ENCODE measurements at regions not wholly inside any gene's neighbourhood (a gene's known extent, or its start where the extent isn't known, plus 50 kb on each side); places are given as distances from the start of the nearest gene placed in this dataset.

DNA sequence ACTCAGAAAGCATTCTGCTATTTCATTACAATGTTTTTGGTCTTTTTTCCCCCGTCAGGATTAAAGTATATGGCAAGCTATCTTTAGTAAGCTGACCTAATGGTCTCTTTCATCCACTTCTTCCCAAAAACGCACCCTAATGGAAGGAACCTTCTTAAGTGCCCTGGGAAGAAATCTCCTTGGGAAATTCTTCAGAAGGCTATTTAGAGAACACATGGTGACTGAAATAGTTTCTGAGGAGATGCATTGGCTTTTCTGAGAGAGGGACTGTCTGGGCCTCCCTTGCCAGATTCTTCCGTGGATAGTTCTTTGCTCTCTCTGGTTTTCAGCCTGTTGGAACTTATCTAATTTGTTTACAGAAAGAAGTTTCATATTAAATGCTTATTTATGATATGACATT, 524.1 kb upstream of the MEF2C start:
- no peak for ATAC-seq
- Mint-ChIP-seq H3K4me3 (no peak overlapping the region), H3K36me3 (no peaks in the 10 kb centered on the region), H3K27ac (no peak overlapping the region), H3K4me1 (ENCODE audit: low read depth in 2 of 2) (peaks cover under 1 to 6% of the 10 kb centered on the region in 2 donors), H3K9me3 (no peaks in the 10 kb centered on the region), H3K27me3 (no peaks in the 10 kb centered on the region)
- no peak for DNase-seq (ENCODE audit: low spot score)

DNA sequence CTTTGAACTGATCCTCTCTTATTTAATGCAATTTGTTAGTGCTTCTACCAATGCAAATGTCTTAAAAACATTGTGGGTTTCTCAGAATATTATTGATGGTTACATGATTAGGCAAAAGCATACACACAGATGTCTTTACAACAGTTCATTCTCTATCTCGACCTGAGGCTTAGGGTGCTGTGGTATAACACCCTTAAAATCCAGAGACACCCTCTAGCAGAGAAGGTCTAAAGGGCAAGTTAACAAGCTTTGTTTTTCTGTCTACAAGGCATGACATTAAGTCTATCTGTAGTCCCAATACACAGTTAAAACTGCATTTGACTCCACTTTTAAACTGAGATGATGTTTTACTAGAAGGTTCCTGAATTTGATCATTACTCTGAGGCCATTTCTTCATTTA, 518.7 kb upstream of the MEF2C start:
- ATAC-seq (no peak), DNase-seq (ENCODE audit: low spot score) (no peak)
- Mint-ChIP-seq H3K36me3 (no peaks in the 10 kb centered on the region), H3K4me3 (no peak overlapping the region), H3K4me1 (ENCODE audit: low read depth in 2 of 2) (peaks cover 14% of the 10 kb centered on the region in 2 donors), H3K27ac (peak overlapping the region; percentile 14 to 23), H3K9me3 (no peaks in the 10 kb centered on the region), H3K27me3 (no peaks in the 10 kb centered on the region)

DNA sequence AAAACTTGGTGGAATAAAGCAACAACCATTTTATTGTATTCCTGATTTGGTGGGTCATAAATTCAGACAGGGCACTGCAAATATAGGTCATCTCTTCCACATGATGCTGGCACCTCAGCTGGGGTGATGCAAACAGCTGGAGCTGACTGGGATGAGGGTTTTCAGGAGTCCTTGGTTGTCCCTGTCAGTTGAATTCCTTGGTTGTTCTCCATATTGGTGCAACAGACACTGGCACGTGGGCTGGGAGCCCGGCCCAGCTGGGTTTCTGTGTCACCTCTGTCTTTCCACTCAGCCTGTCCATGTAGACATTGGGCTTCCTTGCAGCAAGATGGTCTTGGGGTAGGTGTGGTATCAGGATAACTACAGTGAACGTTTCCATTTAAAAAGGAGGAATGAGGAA, 518.0 kb upstream of the MEF2C start:
- Mint-ChIP-seq H3K27ac (no peak overlapping the region), H3K9me3 (no peaks in the 10 kb centered on the region), H3K4me1 (ENCODE audit: low read depth in 2 of 2) (peaks cover 16 to 21% of the 10 kb centered on the region in 2 donors), H3K36me3 (no peaks in the 10 kb centered on the region), H3K27me3 (no peaks in the 10 kb centered on the region), H3K4me3 (no peak overlapping the region)
- no peak for DNase-seq (ENCODE audit: low spot score)
- no peak for ATAC-seq

DNA sequence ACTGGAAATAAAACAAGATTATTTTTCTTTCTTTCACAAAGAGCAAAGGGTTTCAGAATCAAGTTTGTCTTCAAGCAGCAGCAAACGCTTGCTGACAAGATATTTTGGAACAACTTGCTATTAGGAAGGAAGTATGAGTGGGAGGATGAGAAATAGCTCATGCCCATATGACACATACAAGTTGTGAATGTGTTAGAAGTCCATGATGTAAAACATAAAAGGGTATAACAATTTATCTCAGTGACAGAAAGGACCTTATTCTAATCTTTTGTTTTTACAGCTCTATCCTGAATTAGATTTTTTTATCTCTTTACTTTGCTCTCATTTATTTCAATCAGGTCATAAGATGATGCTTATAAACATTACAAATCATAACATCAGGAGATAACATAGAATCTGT, 516.6 kb upstream of the MEF2C start:
- no peak overlapping the region for H3K4me3 Mint-ChIP-seq
- ATAC-seq = no peak
- no peaks in the 10 kb centered on the region for H3K27me3 Mint-ChIP-seq
- H3K4me1 Mint-ChIP-seq (ENCODE audit: low read depth in 2 of 2) = peaks cover 21 to 27% of the 10 kb centered on the region in 2 donors
- H3K36me3 Mint-ChIP-seq = no peaks in the 10 kb centered on the region
- H3K9me3 Mint-ChIP-seq = no peaks in the 10 kb centered on the region
- H3K27ac Mint-ChIP-seq = no peak overlapping the region
- DNase-seq (ENCODE audit: low spot score) = no peak

DNA sequence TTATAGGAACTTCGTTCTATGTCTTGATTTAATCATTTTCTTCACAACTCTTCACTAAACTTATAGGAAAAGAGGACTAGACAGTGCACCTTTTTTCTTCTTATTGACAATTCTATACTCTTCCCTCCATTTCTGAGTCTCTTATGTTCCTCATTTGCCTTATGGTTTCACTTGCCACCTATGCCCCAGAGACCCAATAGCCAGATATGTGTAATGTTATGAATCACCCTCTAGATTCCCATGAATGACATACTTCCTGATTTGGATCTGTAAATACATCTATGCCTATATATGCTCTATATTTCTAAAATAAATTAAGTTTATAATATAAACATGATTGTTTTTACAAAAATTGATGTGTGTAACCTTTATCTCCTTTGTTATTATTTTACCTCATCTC, 514.1 kb upstream of the MEF2C start:
- H3K4me3 Mint-ChIP-seq = peak overlapping the region; percentile 24
- H3K27me3 Mint-ChIP-seq = no peaks in the 10 kb centered on the region
- DNase-seq (ENCODE audit: low spot score) (no peak), ATAC-seq (no peak)
- peaks cover 21 to 22% of the 10 kb centered on the region in 2 donors for H3K4me1 Mint-ChIP-seq (ENCODE audit: low read depth in 2 of 2)
- peak overlapping the region; percentile 20 to 42 for H3K27ac Mint-ChIP-seq
- no peaks in the 10 kb centered on the region for H3K9me3 Mint-ChIP-seq
- no peaks in the 10 kb centered on the region for H3K36me3 Mint-ChIP-seq

DNA sequence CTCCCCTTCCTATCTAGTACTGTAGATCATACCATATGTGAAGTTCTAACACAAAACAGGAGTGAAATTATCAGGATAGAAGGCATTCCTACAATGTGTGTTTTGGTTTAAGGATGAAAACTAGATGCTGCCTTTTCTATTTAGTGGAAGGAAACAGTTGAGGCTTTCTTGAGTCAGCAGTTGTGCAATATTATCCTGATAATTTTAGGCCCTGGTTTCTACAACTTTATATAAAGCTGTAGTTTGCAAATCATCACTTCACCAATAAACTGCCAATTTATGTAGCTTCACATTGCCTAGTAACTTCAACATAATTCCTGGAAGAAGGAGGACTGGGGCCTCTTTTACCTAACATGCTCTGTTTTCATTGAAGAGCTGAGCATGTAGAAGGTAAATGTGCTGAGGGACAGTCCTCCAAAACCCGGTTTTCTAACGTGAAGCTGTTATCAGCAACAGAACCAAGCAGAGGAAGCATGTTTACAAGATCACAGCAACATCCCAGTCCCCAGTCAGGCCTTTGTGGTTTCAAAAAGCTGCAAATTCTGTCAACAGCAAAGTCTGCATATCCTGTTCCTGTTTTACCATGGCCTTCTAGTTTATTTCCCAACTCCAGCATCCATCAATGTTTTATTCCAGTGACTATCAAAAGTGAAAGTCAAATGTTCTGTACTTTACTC, 513.4 kb upstream of the MEF2C start:
- peak overlapping the region; percentile 24 for H3K4me3 Mint-ChIP-seq
- no peaks in the 10 kb centered on the region for H3K36me3 Mint-ChIP-seq
- H3K27ac Mint-ChIP-seq = peak overlapping the region; percentile 20 to 42
- H3K27me3 Mint-ChIP-seq = no peaks in the 10 kb centered on the region
- H3K4me1 Mint-ChIP-seq (ENCODE audit: low read depth in 2 of 2) = peaks cover 15 to 20% of the 10 kb centered on the region in 2 donors
- ATAC-seq (no peak), DNase-seq (ENCODE audit: low spot score) (no peak)
- no peaks in the 10 kb centered on the region for H3K9me3 Mint-ChIP-seq

DNA sequence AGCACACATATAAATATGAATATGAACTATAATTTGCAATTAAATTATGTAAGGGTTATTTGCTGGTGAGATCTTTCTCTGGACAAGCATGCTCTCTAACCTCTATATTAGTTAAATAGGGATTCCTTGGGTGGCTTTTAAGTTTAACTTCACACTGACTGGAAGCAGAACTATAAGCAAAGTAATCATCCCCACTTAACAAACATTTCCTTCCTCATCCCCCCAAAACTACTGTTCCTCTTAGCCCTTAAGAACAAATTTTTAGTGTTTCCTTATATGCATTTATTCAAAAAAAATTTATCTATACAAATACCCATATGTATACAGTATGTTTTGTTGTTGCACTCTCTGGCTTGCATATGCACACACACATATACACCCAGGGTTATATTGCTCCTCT, 512.1 kb upstream of the MEF2C start:
- ATAC-seq (no peak), DNase-seq (ENCODE audit: low spot score) (no peak)
- Mint-ChIP-seq H3K9me3 (no peaks in the 10 kb centered on the region), H3K4me3 (no peak overlapping the region), H3K36me3 (no peaks in the 10 kb centered on the region), H3K27me3 (no peaks in the 10 kb centered on the region), H3K4me1 (ENCODE audit: low read depth in 2 of 2) (peaks cover 15 to 20% of the 10 kb centered on the region in 2 donors), H3K27ac (no peak overlapping the region)

DNA sequence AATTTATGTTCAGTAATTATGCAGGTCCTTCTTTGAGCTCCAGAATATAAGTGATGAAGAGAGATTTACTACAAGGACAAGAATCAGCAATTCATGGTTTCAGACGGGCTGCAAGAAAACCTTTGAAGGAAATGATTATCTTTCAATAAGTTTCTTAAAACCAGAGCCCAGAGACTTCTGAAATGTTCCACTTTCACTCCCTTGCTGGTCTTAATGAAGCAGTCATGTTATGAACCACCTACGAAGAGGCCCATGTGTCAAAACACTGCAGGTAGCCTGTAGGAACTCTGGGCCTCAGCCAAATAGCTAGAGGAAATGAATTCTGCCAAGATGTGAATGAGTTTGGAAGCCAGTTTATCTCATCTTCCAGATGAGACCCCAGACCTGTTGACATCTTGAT, 505.9 kb upstream of the MEF2C start:
- Mint-ChIP-seq H3K36me3 (no peaks in the 10 kb centered on the region), H3K9me3 (peaks cover 3% of the 10 kb centered on the region), H3K27me3 (no peaks in the 10 kb centered on the region), H3K4me3 (no peak overlapping the region), H3K4me1 (ENCODE audit: low read depth in 2 of 2) (no peaks in the 10 kb centered on the region), H3K27ac (no peak overlapping the region)
- ATAC-seq (no peak), DNase-seq (ENCODE audit: low spot score) (no peak)

DNA sequence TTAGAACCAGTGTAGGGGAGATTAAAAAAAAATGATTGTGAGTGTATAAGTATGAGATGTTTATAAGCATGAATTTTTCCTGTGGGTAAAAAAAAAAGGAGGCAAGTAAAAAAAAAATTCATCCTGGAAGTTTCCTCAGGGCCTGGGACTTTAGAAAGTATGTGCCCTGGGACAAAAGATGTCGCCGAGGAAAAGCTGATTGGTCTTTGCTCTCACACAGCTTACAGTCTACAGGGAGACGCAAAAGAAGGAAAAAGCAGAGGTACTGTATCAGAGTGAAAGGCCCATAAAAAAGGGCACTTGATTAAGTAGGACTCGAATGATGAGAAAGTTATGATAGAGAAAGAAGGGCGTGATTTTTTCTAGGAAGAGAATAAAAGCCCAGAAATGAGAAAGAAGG, 501.4 kb upstream of the MEF2C start:
- peaks cover 7% of the 10 kb centered on the region for H3K9me3 Mint-ChIP-seq
- H3K27ac Mint-ChIP-seq = no peak overlapping the region
- no peaks in the 10 kb centered on the region for H3K4me1 Mint-ChIP-seq (ENCODE audit: low read depth in 2 of 2)
- ATAC-seq (no peak), DNase-seq (ENCODE audit: low spot score) (no peak)
- H3K27me3 Mint-ChIP-seq = no peaks in the 10 kb centered on the region
- no peaks in the 10 kb centered on the region for H3K36me3 Mint-ChIP-seq
- H3K4me3 Mint-ChIP-seq = no peak overlapping the region

DNA sequence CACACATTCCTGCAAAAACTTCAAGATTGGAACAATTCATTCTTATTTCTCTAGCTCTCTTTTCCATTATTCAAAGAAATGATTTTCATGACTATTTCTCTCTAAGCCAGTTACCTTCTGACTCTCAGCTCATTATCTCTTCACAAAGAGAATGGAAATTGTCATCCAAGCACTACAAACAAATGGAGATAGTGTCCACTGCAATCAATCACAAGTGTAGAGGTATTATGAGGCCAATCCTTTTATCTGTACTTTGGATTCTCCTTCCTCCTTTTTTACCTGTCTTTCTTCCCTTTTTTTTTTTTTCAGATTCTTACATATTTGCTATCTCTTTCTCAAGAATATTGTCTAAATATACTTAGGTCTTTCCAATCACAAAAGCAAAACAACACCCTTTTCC, 497.7 kb upstream of the MEF2C start:
- no peaks in the 10 kb centered on the region for H3K36me3 Mint-ChIP-seq
- H3K27me3 Mint-ChIP-seq = no peaks in the 10 kb centered on the region
- no peak overlapping the region for H3K27ac Mint-ChIP-seq
- DNase-seq (ENCODE audit: low spot score) = no peak
- H3K9me3 Mint-ChIP-seq = peaks cover 7% of the 10 kb centered on the region
- H3K4me1 Mint-ChIP-seq (ENCODE audit: low read depth in 2 of 2) = no peaks in the 10 kb centered on the region
- H3K4me3 Mint-ChIP-seq = no peak overlapping the region
- no peak for ATAC-seq

DNA sequence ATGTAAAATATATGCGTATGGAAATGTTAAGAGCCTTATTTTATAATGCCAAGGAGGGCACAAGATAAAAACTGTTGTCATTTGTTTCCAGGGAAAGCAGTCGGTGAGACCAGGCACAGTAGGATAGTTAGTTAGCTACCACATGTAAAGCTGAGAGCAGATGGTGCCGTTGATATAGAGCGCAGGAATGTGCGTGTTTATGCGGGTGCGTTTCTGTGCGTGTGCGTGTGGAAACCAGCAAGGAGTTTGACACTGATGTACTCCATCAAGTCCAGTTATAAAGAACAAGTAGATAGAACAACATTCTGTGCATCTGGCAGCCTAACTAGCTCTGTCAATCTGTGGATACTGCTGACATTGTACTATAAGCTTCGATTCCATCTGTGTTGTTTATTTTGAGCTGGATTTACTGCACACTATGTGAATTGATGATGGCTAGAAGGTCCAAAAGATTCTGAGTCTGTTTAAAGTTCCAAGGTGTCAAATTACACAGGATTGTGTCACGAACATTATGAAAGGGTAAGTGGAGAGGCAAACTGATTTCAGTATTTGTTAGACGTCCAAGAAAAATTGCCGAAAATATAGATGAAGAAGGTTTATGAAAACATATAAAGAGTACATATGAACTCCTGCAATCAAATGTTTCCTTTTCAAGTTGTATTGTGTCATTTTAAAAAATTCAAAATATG, 494.9 kb upstream of the MEF2C start:
- H3K4me3 Mint-ChIP-seq = no peak overlapping the region
- no peaks in the 10 kb centered on the region for H3K27me3 Mint-ChIP-seq
- peaks cover 4% of the 10 kb centered on the region for H3K9me3 Mint-ChIP-seq
- no peak for DNase-seq (ENCODE audit: low spot score)
- no peaks in the 10 kb centered on the region for H3K4me1 Mint-ChIP-seq (ENCODE audit: low read depth in 2 of 2)
- ATAC-seq = no peak
- no peaks in the 10 kb centered on the region for H3K36me3 Mint-ChIP-seq
- H3K27ac Mint-ChIP-seq = no peak overlapping the region

DNA sequence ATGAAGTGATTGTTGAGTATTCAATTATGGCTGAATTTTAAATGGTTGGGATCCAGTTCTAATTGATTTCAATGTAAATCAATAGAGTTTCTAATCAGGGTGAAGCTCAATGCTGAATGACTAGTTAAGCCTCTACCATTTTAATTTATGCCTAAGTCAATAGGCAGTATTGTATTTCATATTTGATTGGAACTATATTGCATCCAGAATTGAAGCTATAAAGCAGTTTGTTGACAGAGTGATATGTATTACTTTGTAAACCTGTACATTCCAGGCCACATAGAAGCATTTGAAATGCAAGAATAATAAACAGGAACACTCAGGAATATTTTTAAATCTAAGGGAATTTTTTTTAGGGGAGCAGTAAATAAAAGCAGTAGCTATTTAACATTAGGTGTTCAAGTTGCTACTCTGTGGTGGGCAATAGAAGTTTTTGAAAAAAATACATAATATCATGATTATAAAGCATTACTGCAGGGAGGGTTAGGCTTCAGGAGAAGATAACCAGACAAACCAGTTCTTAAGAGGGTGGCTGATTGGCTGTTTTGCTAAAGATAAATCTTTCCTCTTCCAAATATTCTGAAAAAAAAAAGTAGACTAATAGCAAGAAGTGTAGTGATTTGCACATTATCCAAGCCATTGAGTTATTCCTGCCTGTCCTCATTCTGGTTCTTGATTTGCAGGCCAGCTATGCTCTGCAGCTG, 492.0 kb upstream of the MEF2C start:
- no peak overlapping the region for H3K4me3 Mint-ChIP-seq

DNA sequence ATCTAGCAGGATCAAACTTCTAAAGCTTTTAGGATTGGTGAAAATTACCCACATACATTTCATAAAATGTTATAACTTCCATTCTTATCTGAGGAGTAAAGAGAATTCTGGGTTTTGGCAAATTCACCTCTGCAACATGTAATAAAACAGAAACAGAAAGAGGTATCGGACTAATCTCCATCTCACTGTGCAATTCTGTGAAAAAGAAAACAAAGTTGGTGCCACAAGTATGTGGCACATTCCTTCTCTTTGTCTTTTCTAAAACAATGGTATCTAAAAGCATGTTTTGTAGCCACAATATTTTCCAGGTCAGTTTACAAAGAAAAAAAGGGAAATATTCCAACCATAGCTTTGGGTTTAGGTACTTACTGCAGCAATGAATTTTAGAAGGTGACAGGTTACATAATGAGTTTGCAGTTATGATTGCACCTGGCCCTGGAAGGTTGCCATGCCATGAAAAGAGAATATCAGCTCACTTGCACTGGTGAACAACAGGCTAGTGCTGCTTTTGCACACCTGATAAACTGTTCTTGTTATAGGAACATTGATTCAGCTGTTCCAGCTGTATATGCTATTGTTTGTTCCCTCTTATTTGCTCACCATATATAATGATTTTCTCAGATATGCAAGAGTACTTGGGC, 491.3 kb upstream of the MEF2C start:
- DNase-seq (ENCODE audit: low spot score) (no peak), ATAC-seq (no peak)
- Mint-ChIP-seq H3K4me1 (ENCODE audit: low read depth in 2 of 2) (no peaks in the 10 kb centered on the region), H3K27ac (no peak overlapping the region), H3K36me3 (peaks cover 5% of the 10 kb centered on the region), H3K4me3 (no peak overlapping the region), H3K9me3 (peaks cover 2% of the 10 kb centered on the region), H3K27me3 (no peaks in the 10 kb centered on the region)

More for the DNA sequence above, 492.0 kb upstream of the MEF2C start:
- DNase-seq (ENCODE audit: low spot score) = no peak
- H3K36me3 Mint-ChIP-seq = no peaks in the 10 kb centered on the region
- H3K27me3 Mint-ChIP-seq = no peaks in the 10 kb centered on the region
- H3K4me1 Mint-ChIP-seq (ENCODE audit: low read depth in 2 of 2) = no peaks in the 10 kb centered on the region
- no peak overlapping the region for H3K27ac Mint-ChIP-seq
- no peak for ATAC-seq
- no peaks in the 10 kb centered on the region for H3K9me3 Mint-ChIP-seq

DNA sequence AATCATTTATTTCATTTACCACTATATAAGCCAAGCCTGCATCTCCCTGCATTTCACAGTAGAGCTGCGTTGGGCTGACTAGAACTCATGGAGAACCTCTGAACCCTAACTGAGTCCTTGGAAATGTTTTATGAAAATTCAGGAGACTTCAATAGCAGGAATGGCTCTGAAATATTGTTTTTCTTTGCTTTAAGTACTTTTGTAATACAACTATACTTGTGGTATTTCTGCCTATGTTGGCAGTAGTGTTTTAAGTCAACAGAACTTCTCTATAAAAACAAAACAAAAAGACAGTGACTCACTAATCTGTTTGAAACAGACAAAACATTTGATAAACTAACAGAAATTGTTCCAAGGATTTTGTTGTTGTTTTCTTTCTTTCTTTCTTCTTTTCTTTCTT, 489.2 kb upstream of the MEF2C start:
- Mint-ChIP-seq H3K4me1 (ENCODE audit: low read depth in 2 of 2) (no peaks in the 10 kb centered on the region), H3K9me3 (peaks cover 6% of the 10 kb centered on the region), H3K27ac (no peak overlapping the region), H3K36me3 (peaks cover 12% of the 10 kb centered on the region), H3K27me3 (no peaks in the 10 kb centered on the region), H3K4me3 (no peak overlapping the region)
- ATAC-seq (no peak), DNase-seq (ENCODE audit: low spot score) (no peak)
